SU-DHL-6 (cell line): ENCODE measurements at regions not wholly inside any gene's neighbourhood (a gene's known extent, or its start where the extent isn't known, plus 50 kb on each side); places are given as distances from the start of the nearest gene placed in this dataset.

Experiments
- EZH2phosphoT487 ChIP-seq: fragments of 200-600 bp; sonication (generic), shearing (Covaris generic); conservative IDR thresholded peaks from 2 replicates; pipeline ENCODE4 v1.6.1; 2018; ENCODE audit warnings: mild to moderate bottlenecking, antibody characterized with exemption, low read length, moderate library complexity, mixed read lengths
- TF ChIP-seq, protein P1 (sequence below): fragments of 200-600 bp; sonication (generic); IDR thresholded peaks from one replicate; pipeline ENCODE4 v1.5.1; 2017; ENCODE audit warnings: antibody characterized with exemption, mild to moderate bottlenecking, low read length, moderate library complexity; ENCODE audit not compliant: insufficient read depth, poor library complexity, severe bottlenecking

GRCh38 chr4:170202721-170203120 lies 113.0 kb upstream of the AADAT start:
- TF ChIP-seq, protein P1, sequence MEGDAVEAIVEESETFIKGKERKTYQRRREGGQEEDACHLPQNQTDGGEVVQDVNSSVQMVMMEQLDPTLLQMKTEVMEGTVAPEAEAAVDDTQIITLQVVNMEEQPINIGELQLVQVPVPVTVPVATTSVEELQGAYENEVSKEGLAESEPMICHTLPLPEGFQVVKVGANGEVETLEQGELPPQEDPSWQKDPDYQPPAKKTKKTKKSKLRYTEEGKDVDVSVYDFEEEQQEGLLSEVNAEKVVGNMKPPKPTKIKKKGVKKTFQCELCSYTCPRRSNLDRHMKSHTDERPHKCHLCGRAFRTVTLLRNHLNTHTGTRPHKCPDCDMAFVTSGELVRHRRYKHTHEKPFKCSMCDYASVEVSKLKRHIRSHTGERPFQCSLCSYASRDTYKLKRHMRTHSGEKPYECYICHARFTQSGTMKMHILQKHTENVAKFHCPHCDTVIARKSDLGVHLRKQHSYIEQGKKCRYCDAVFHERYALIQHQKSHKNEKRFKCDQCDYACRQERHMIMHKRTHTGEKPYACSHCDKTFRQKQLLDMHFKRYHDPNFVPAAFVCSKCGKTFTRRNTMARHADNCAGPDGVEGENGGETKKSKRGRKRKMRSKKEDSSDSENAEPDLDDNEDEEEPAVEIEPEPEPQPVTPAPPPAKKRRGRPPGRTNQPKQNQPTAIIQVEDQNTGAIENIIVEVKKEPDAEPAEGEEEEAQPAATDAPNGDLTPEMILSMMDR, result no peak
- TF ChIP-seq EZH2phosphoT487, result no peak
